GM06990 (cell line): ENCODE measurements at regions not wholly inside any gene's neighbourhood (a gene's known extent, or its start where the extent isn't known, plus 50 kb on each side); places are given as distances from the start of the nearest gene placed in this dataset.
A peak's percentile ranks its signal among the peaks of the same experiment; 100 is the strongest.

ENCODE experiments used
- DNase-seq: peaks from one replicate; pipeline ENCODE4 v3.0.0-alpha.2; 2011; ENCODE audit not compliant: insufficient read length; ENCODE audit errors: extremely low read depth
- H3K27me3 ChIP-seq: replicated peaks from 2 replicates; pipeline ENCODE4 v1.6.0; 2011; ENCODE audit warnings: low read length; ENCODE audit not compliant: control insufficient read depth, insufficient read depth
- H3K36me3 ChIP-seq: 2 replicates; pipeline ENCODE4 v1.5.1; 2011; ENCODE audit warnings: low read length; ENCODE audit not compliant: control insufficient read depth, insufficient read depth
- H3K4me3 ChIP-seq: replicated peaks from 2 replicates; pipeline ENCODE4 v1.5.1; 2011; ENCODE audit warnings: low read depth, mild to moderate bottlenecking, control low read depth, low read length
- CTCF ChIP-seq: IDR thresholded peaks from 2 replicates; pipeline ENCODE4 v1.5.1; 2011; ENCODE audit warnings: low read length, control low read depth, mild to moderate bottlenecking, inconsistent platforms; ENCODE audit not compliant: insufficient read depth, poor library complexity, severe bottlenecking

- TF ChIP-seq CTCF: no peak
- DNase-seq: no peak
- Histone ChIP-seq H3K27me3 (no peaks in the 10 kb centered on the region), H3K4me3 (no peak overlapping the region), H3K36me3 (no peaks in the 10 kb centered on the region)
These were observed 447.8 kb upstream of the THBS1 start for GRCh38 chr15:39132954-39133600.

- TF ChIP-seq CTCF: no peak
- H3K27me3 ChIP-seq: no peaks in the 10 kb centered on the region
These were observed 446.6 kb upstream of the THBS1 start for GRCh38 chr15:39134282-39134681.

GRCh38 chr15:39135989-39136388, 444.9 kb upstream of the THBS1 start:
- DNase-seq: no peak
- TF ChIP-seq CTCF: no peak
- Histone ChIP-seq H3K4me3 (no peak overlapping the region), H3K27me3 (no peaks in the 10 kb centered on the region), H3K36me3 (no peaks in the 10 kb centered on the region)

More at GRCh38 chr15:39134282-39134681, 446.6 kb upstream of the THBS1 start:
- no peaks in the 10 kb centered on the region for H3K36me3 ChIP-seq
- no peak overlapping the region for H3K4me3 ChIP-seq
- DNase-seq: no peak

DNA sequence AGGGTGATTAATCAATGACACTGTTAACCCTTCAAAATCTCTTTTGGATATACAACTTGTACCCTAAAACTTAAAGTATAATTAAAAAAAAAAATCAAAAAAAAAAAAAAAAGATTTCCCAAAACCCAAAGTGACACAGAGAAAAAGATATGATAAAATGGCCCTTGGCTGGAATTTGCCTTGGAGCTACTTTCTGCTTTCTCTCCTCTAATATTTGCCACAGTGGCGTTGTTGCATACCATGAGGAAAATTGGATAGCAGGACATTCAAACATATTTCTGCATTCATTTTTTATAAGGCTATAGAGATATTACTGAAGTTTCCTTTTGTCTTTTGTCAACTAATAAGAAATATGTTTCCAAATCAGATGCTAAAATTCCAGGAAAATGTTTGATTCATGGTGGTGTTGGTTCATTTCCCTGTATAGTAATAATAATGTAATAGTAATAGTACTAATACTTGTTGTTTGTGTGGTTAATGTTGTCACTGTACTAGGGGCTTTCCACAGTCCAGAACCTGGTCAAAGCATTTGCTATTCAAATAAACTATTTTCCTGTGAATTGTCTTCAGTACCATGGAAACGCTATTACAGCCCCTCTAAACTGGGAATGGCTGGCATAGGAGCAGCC, 441.3 kb upstream of the THBS1 start:
- TF ChIP-seq CTCF: no peak
- Histone ChIP-seq H3K36me3 (no peaks in the 10 kb centered on the region), H3K4me3 (no peak overlapping the region), H3K27me3 (no peaks in the 10 kb centered on the region)
- DNase-seq: peak; percentile 20

GRCh38 chr15:39140060-39140604, 440.7 kb upstream of the THBS1 start:
- Histone ChIP-seq H3K36me3 (no peaks in the 10 kb centered on the region), H3K27me3 (no peaks in the 10 kb centered on the region), H3K4me3 (no peak overlapping the region)
- no peak for DNase-seq
- TF ChIP-seq CTCF: no peak
